IMR-90 (cell line): ENCODE measurements at regions not wholly inside any gene's neighbourhood (a gene's known extent, or its start where the extent isn't known, plus 50 kb on each side); places are given as distances from the start of the nearest gene placed in this dataset.
A peak's percentile ranks its signal among the peaks of the same experiment; 100 is the strongest.

Source experiments
- ATAC-seq: fragments of 200-7000 bp; cut with Tn5 transposase; 2 replicates; pipeline ENCODE4 v1.9.1; 2020; ENCODE audit warnings: low read depth, mild to moderate bottlenecking, moderate library complexity
- BruUV-seq: library from RNA; stranded (reverse); fragments of 400-500 nt; replicated peaks from 2 replicates; lab custom pipeline; 2021; lab: Mats Ljungman, UMichigan
- CTCF ChIA-PET: fragments of 300-600 bp; formaldehyde crosslinking; extraction: SDS; loops from one replicate; lab custom pipeline; 2021; ENCODE audit warnings: antibody characterized with exemption; lab: Yijun Ruan, JAX
- POLR2A ChIA-PET: fragments of 300-600 bp; sonication (Branson Sonifier 250); formaldehyde crosslinking; loops from one replicate; lab custom pipeline; 2022; ENCODE audit warnings: antibody characterized with exemption; ENCODE audit not compliant: unreplicated experiment; lab: Charles Lee
- DNase-seq: peaks from one replicate; pipeline ENCODE4 v3.0.0; 2013
- H2AFZ ChIP-seq: replicated peaks from 2 replicates; pipeline ENCODE3; 2013; ENCODE audit warnings: low read length, mild to moderate bottlenecking; ENCODE audit not compliant: poor library complexity
- H2AK5ac ChIP-seq: 2 replicates; pipeline ENCODE4 v1.6.1; 2013; ENCODE audit warnings: low read depth, low read length, inconsistent platforms
- H2AK9ac ChIP-seq: replicated peaks from 2 replicates; pipeline ENCODE3; 2013; ENCODE audit warnings: mild to moderate bottlenecking, low read depth, low read length, moderate library complexity; ENCODE audit not compliant: poor library complexity
- H2BK120ac ChIP-seq: 2 replicates; pipeline ENCODE4 v1.6.1; 2013; ENCODE audit warnings: low read depth, low read length, inconsistent platforms
- H2BK15ac ChIP-seq: 3 replicates; pipeline ENCODE4 v1.6.1; 2013; ENCODE audit warnings: low read depth, low read length, inconsistent platforms
- H2BK20ac ChIP-seq: 2 replicates; pipeline ENCODE4 v1.6.1; 2013; ENCODE audit warnings: low read depth, mild to moderate bottlenecking, inconsistent platforms, low read length, moderate library complexity
- H2BK5ac ChIP-seq: 2 replicates; pipeline ENCODE4 v1.6.1; 2013; ENCODE audit warnings: mild to moderate bottlenecking, low read depth, low read length, inconsistent platforms; ENCODE audit not compliant: poor library complexity, severe bottlenecking
- H3K14ac ChIP-seq: replicated peaks from 2 replicates; pipeline ENCODE4 v1.6.1; 2013; ENCODE audit warnings: low read depth, low read length, inconsistent platforms
- H3K18ac ChIP-seq: 2 replicates; pipeline ENCODE4 v1.6.1; 2013; ENCODE audit warnings: low read depth, low read length, control low read depth
- H3K23ac ChIP-seq: 2 replicates; pipeline ENCODE4 v1.6.1; 2013; ENCODE audit warnings: low read depth, low read length, inconsistent platforms
- H3K27ac ChIP-seq: 2 replicates; pipeline ENCODE4 v1.5.1; 2013; ENCODE audit warnings: mild to moderate bottlenecking, control low read depth, low read length; ENCODE audit not compliant: insufficient read depth
- H3K27me3 ChIP-seq: 2 replicates; pipeline ENCODE4 v1.6.1; 2013; ENCODE audit warnings: low read length; ENCODE audit not compliant: control insufficient read depth, insufficient read depth
- H3K36me3 ChIP-seq: 2 replicates; pipeline ENCODE4 v1.6.1; 2013; ENCODE audit warnings: low read length, mixed read lengths; ENCODE audit not compliant: control insufficient read depth, insufficient read depth
- H3K4ac ChIP-seq: 2 replicates; pipeline ENCODE4 v1.6.1; 2013; ENCODE audit warnings: low read depth, low read length, inconsistent platforms
- H3K4me1 ChIP-seq: 2 replicates; pipeline ENCODE4 v1.6.1; 2013; ENCODE audit warnings: low read length, mixed read lengths; ENCODE audit not compliant: control insufficient read depth, insufficient read depth
- H3K4me2 ChIP-seq: 2 replicates; pipeline ENCODE4 v1.6.1; 2013; ENCODE audit warnings: low read depth, mild to moderate bottlenecking, control low read depth, low read length, moderate library complexity
- H3K4me3 ChIP-seq: 2 replicates; pipeline ENCODE4 v1.5.1; 2013; ENCODE audit warnings: low read depth, mild to moderate bottlenecking, control low read depth, low read length, moderate library complexity; ENCODE audit not compliant: insufficient read depth
- H3K56ac ChIP-seq: 2 replicates; pipeline ENCODE4 v1.6.1; 2013; ENCODE audit warnings: low read length, inconsistent platforms; ENCODE audit not compliant: insufficient read depth; ENCODE audit errors: extremely low read depth
- H3K79me1 ChIP-seq, 2 experiments: 2 replicates each; pipeline ENCODE4 v1.6.1; 2013; ENCODE audit warnings: low read length in 2 of 2, inconsistent platforms in 1 of 2, low read depth in 1 of 2
- H3K9ac ChIP-seq: 2 replicates; pipeline ENCODE4 v1.6.1; 2013; ENCODE audit warnings: low read depth, low read length, control low read depth
- H3K9me1 ChIP-seq: 2 replicates; pipeline ENCODE4 v1.6.1; 2013; ENCODE audit warnings: low read length, inconsistent platforms; ENCODE audit not compliant: insufficient read depth
- H3K9me3 ChIP-seq: 2 replicates; pipeline ENCODE4 v1.6.1; 2013; ENCODE audit warnings: low read length; ENCODE audit not compliant: control insufficient read depth, insufficient read depth
- H4K20me1 ChIP-seq: 2 replicates; pipeline ENCODE4 v1.6.1; 2013; ENCODE audit warnings: low read length, inconsistent platforms; ENCODE audit not compliant: insufficient read depth
- H4K5ac ChIP-seq: 2 replicates; pipeline ENCODE4 v1.6.1; 2013; ENCODE audit warnings: mild to moderate bottlenecking, low read depth, low read length, control low read depth
- H4K8ac ChIP-seq, 2 experiments: 2 replicates each; pipeline ENCODE4 v1.6.1; 2013; ENCODE audit warnings: low read depth in 2 of 2, low read length in 2 of 2, control low read depth in 1 of 2, inconsistent platforms in 1 of 2
- H4K91ac ChIP-seq: 2 replicates; pipeline ENCODE4 v1.6.1; 2013; ENCODE audit warnings: low read depth, low read length, inconsistent platforms; ENCODE audit not compliant: insufficient read depth
- BHLHE40 ChIP-seq: fragments of 150-350 bp; IDR thresholded peaks from 2 replicates; pipeline ENCODE4 v1.6.1; 2016; ENCODE audit warnings: mild to moderate bottlenecking, low read depth, low read length
- CEBPB ChIP-seq: IDR thresholded peaks from 2 replicates; pipeline ENCODE4 v1.6.1; 2012; ENCODE audit warnings: low read depth, low read length, improper control_type of control experiment
- FOS ChIP-seq: fragments of 150-350 bp; IDR thresholded peaks from 2 replicates; pipeline ENCODE4 v1.6.1; 2016; ENCODE audit warnings: low read depth, low read length
- MAFK ChIP-seq: IDR thresholded peaks from 2 replicates; pipeline ENCODE4 v1.6.1; 2012; ENCODE audit warnings: low read depth, low read length, improper control_type of control experiment
- MAZ ChIP-seq: IDR thresholded peaks from 2 replicates; pipeline ENCODE4 v1.6.1; 2012; ENCODE audit warnings: low read depth, mild to moderate bottlenecking, low read length, improper control_type of control experiment, moderate library complexity, borderline replicate concordance
- MXI1 ChIP-seq: IDR thresholded peaks from 2 replicates; pipeline ENCODE4 v1.6.1; 2012; ENCODE audit warnings: low read depth, mild to moderate bottlenecking, low read length, moderate library complexity, borderline replicate concordance
- NFE2L2 ChIP-seq: fragments of 150-350 bp; IDR thresholded peaks from 2 replicates; pipeline ENCODE4 v1.6.1; 2016; ENCODE audit warnings: low read depth, mild to moderate bottlenecking, low read length
- POLR2A ChIP-seq: IDR thresholded peaks from 2 replicates; pipeline ENCODE4 v1.6.1; 2012; ENCODE audit warnings: mild to moderate bottlenecking, low read depth, low read length
- RAD21 ChIP-seq: IDR thresholded peaks from 2 replicates; pipeline ENCODE4 v1.6.1; 2012; ENCODE audit warnings: low read length, improper control_type of control experiment
- RCOR1 ChIP-seq: IDR thresholded peaks from 2 replicates; pipeline ENCODE4 v1.6.1; 2012; ENCODE audit warnings: mild to moderate bottlenecking, low read length, improper control_type of control experiment; ENCODE audit not compliant: insufficient replicate concordance
- RFX5 ChIP-seq: IDR thresholded peaks from 2 replicates; pipeline ENCODE4 v1.8.0; 2012; ENCODE audit warnings: low read depth, mild to moderate bottlenecking, low read length, moderate library complexity
- SMC3 ChIP-seq: fragments of 150-350 bp; IDR thresholded peaks from 2 replicates; pipeline ENCODE4 v1.6.1; 2016; ENCODE audit warnings: low read depth, mild to moderate bottlenecking, antibody characterized with exemption, low read length, moderate library complexity
- dilution Hi-C: fragments of 300-500 bp; cut with HindIII; formaldehyde crosslinking; loops from one replicate; pipeline ENCODE4 v1.14.3; 2018; ENCODE audit warnings: low sequenced_read_pairs; ENCODE audit not compliant: unreplicated experiment
- in situ Hi-C: fragments of 300-500 bp; cut with MboI; formaldehyde crosslinking; loops from 3 replicates; pipeline ENCODE4 v1.14.3; 2019; ENCODE audit warnings: low sequenced_read_pairs, inconsistent platforms, mixed read lengths
- intact Hi-C: fragments of 100-400 bp; cut with micrococcal nuclease; formaldehyde crosslinking; loops from 2 replicates; pipeline ENCODE4 v1.10.0; 2022
- TF ChIP-seq, protein P1 (sequence below): fragments of 150-350 bp; IDR thresholded peaks from 2 replicates; pipeline ENCODE4 v1.6.1; 2016; ENCODE audit warnings: low read depth, mild to moderate bottlenecking, low read length, moderate library complexity, borderline replicate concordance
- TF ChIP-seq, protein P2 (sequence below): conservative IDR thresholded peaks from 2 replicates; pipeline ENCODE4 v1.5.1; 2012; ENCODE audit warnings: mild to moderate bottlenecking, low read depth, low read length, improper control_type of control experiment

DNA sequence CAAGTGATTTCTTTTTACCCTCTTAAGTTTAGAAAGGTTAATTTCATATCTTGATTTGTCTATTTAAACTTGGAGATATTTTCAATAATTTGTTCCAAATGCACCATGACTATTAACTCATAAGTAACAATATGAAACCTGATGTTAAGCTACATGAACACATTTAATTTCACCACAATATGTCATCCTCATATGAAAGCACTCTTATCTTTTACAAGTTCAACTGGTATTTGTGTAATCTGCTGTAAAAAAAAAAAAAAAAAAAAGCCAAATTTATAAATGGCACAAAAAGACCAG, 110.4 kb downstream of the HFE start:
- Histone ChIP-seq H3K9ac (peak overlapping the region; percentile 88), H3K79me1 (peaks cover 0 to 6% of the 10 kb centered on the region in 2 experiments; a peak in 1 of 4 replicates), H3K27ac (peak overlapping the region; percentile 55; the same call in 1 of the 2 replicates), H3K9me1 (no peaks in the 10 kb centered on the region), H3K14ac (no peak overlapping the region), H2BK15ac (no peak overlapping the region), H4K91ac (no peak overlapping the region; the same call in 1 of the 2 replicates), H2BK5ac (peak overlapping the region; percentile 79), H2AK5ac (no peak overlapping the region), H4K20me1 (peaks cover 12% of the 10 kb centered on the region), H3K36me3 (no peaks in the 10 kb centered on the region), H3K4me2 (peak overlapping the region; percentile 81), H2BK20ac (no peak overlapping the region), H3K27me3 (no peaks in the 10 kb centered on the region), H3K56ac (no peak overlapping the region; the same call in 1 of the 2 replicates), H4K5ac (no peak overlapping the region), H3K18ac (no peak overlapping the region), H3K4me1 (no peaks in the 10 kb centered on the region; the same call in 1 of the 2 replicates), H3K9me3 (no peaks in the 10 kb centered on the region), H2BK120ac (no peak overlapping the region), H3K23ac (no peak overlapping the region), H2AFZ (no peak overlapping the region), H3K4me3 (peak overlapping the region; percentile 55), H4K8ac (no peak overlapping the region), H2AK9ac (no peak overlapping the region), H3K4ac (no peak overlapping the region)
- DNase-seq: no peak
- no peak for ATAC-seq
- POLR2A ChIA-PET: interaction anchor here (0.6 to 6.5 kb wide), 10 partner anchors 8 to 1674 kb away, joined by 3 to 50 read pairs (median 6); a partner anchor contains a TSS
- CTCF ChIA-PET: interaction anchor here (0.6 to 1.7 kb wide), 3 partner anchors 9 to 180 kb away, joined by 5 to 10 read pairs (median 6); a partner anchor contains a TSS
- BruUV-seq: no TSS peak
- dilution Hi-C loops: no loop called here
- in situ Hi-C loops: loop anchor here (25.0 kb wide), 1 partner anchor 940 kb away; a partner anchor contains a TSS
- intact Hi-C loops: loop anchor here (2.0 to 5.0 kb wide), 3 partner anchors 39 to 935 kb away; a partner anchor contains a TSS
- TF ChIP-seq RCOR1 (no peak), CEBPB (no peak), BHLHE40 (no peak), RAD21 (no peak), MAFK (no peak), FOS (no peak), NFE2L2 (no peak), SMC3 (no peak), MXI1 (no peak), POLR2A (no peak), MAZ (no peak), RFX5 (no peak)
- TF ChIP-seq, protein P1, sequence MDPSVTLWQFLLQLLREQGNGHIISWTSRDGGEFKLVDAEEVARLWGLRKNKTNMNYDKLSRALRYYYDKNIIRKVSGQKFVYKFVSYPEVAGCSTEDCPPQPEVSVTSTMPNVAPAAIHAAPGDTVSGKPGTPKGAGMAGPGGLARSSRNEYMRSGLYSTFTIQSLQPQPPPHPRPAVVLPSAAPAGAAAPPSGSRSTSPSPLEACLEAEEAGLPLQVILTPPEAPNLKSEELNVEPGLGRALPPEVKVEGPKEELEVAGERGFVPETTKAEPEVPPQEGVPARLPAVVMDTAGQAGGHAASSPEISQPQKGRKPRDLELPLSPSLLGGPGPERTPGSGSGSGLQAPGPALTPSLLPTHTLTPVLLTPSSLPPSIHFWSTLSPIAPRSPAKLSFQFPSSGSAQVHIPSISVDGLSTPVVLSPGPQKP: no peak
- TF ChIP-seq, protein P2, sequence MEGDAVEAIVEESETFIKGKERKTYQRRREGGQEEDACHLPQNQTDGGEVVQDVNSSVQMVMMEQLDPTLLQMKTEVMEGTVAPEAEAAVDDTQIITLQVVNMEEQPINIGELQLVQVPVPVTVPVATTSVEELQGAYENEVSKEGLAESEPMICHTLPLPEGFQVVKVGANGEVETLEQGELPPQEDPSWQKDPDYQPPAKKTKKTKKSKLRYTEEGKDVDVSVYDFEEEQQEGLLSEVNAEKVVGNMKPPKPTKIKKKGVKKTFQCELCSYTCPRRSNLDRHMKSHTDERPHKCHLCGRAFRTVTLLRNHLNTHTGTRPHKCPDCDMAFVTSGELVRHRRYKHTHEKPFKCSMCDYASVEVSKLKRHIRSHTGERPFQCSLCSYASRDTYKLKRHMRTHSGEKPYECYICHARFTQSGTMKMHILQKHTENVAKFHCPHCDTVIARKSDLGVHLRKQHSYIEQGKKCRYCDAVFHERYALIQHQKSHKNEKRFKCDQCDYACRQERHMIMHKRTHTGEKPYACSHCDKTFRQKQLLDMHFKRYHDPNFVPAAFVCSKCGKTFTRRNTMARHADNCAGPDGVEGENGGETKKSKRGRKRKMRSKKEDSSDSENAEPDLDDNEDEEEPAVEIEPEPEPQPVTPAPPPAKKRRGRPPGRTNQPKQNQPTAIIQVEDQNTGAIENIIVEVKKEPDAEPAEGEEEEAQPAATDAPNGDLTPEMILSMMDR: no peak
